ENCODE measurements at regions not wholly inside any gene's neighbourhood (a gene's known extent, or its start where the extent isn't known, plus 50 kb on each side); places are given as distances from the start of the nearest gene placed in this dataset.
"Not testable (repeated sequence)": the region's sequence is repeated elsewhere in the genome, so short reads cannot be mapped to it uniquely, and the experiment has no call there.

DNA sequence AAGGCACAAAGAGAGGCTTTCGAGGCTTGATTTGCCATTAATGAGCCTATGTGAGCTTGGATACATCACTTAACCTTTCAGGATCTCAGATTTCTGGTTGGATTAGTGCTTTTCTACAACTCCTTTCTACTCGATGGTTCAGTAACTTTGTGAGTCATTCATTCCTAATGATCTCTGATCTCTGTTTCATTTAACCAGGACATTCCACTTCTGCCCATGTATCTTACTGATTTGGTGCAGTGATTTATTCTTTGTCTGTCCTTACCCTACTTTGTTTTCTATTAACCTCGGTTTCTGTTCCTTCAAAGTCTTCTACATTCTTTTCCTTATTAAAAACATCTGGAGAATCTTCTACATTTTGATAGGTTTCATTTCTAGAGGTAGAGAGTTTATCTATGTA is 94.6 kb upstream of the ZBTB18 start:
- TF ChIP-seq, protein P1, sequence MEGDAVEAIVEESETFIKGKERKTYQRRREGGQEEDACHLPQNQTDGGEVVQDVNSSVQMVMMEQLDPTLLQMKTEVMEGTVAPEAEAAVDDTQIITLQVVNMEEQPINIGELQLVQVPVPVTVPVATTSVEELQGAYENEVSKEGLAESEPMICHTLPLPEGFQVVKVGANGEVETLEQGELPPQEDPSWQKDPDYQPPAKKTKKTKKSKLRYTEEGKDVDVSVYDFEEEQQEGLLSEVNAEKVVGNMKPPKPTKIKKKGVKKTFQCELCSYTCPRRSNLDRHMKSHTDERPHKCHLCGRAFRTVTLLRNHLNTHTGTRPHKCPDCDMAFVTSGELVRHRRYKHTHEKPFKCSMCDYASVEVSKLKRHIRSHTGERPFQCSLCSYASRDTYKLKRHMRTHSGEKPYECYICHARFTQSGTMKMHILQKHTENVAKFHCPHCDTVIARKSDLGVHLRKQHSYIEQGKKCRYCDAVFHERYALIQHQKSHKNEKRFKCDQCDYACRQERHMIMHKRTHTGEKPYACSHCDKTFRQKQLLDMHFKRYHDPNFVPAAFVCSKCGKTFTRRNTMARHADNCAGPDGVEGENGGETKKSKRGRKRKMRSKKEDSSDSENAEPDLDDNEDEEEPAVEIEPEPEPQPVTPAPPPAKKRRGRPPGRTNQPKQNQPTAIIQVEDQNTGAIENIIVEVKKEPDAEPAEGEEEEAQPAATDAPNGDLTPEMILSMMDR (conservative IDR thresholded peaks at IDR 0.05): no peak
- Mint-ChIP-seq H3K36me3 (no peaks in the 10 kb centered on the region), H3K9me3 (no peaks in the 10 kb centered on the region), H3K27me3 (peaks cover 3% of the 10 kb centered on the region), H3K4me1 (ENCODE audit: unreplicated experiment) (peaks cover 5% of the 10 kb centered on the region), H3K27ac (no peak overlapping the region), H3K4me3 (no peak overlapping the region)
- no peak for DNase-seq (ENCODE audit: extremely low spot score, unreplicated experiment)

- H3K9me3 Mint-ChIP-seq; H3K4me3 Mint-ChIP-seq; H3K27me3 Mint-ChIP-seq; H3K4me1 Mint-ChIP-seq (ENCODE audit: unreplicated experiment); H3K27ac Mint-ChIP-seq; DNase-seq (ENCODE audit: extremely low spot score, unreplicated experiment); H3K36me3 Mint-ChIP-seq: not testable (repeated sequence)
Observed at GRCh38 chr1:243951207-243951606, 99.9 kb upstream of the ZBTB18 start.

DNA sequence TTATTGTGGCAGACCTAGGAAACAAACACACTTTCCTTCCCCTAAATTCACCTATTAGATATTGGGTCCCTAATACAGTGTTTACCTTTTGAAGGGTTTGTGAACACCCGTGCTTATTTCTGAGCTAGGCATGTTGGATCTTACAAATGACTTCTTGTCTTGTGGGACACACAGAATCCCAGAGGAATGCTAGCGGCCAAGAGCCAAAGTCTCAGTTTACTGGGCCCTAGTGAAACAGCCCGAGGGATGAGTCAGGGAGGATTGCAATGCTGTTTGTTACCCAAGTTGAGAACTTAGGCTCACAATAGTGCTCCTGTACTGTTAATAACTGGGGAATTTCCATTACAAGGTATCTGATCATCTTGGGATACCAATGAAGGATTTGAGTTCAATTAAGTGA is 100.1 kb upstream of the AKT3 start:
- no peaks in the 10 kb centered on the region for H3K9me3 Mint-ChIP-seq
- no peaks in the 10 kb centered on the region for H3K4me1 Mint-ChIP-seq (ENCODE audit: unreplicated experiment)
- no peak overlapping the region for H3K4me3 Mint-ChIP-seq
- no peak for DNase-seq (ENCODE audit: extremely low spot score, unreplicated experiment)
- no peak overlapping the region for H3K27ac Mint-ChIP-seq
- H3K36me3 Mint-ChIP-seq: no peaks in the 10 kb centered on the region
- TF ChIP-seq, protein P1 (conservative IDR thresholded peaks at IDR 0.05): no peak
- peaks cover 3% of the 10 kb centered on the region for H3K27me3 Mint-ChIP-seq

DNA sequence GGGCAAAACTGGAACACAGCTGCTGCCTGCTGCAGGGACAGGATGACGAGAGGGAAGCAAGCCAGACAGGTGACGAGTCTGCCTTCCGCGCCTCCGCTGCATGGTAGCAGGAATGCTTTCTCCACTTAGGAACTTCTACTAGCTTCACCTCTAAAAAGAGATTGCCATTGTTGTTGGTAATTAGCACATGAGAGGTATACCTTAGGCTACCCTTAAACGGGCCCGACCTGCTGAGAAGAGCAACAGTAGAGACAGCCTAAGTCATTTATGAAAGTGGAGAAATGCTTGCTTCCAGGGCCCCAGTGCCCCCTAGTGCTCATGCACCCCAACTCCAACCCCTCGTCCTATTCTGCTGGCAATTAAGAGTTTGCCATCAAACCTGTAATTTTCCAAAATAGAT is 96.9 kb upstream of the AKT3 start:
- Mint-ChIP-seq H3K27me3 (peaks cover 5% of the 10 kb centered on the region), H3K27ac (no peak overlapping the region), H3K9me3 (no peaks in the 10 kb centered on the region), H3K4me1 (ENCODE audit: unreplicated experiment) (peaks cover 7% of the 10 kb centered on the region), H3K4me3 (no peak overlapping the region), H3K36me3 (no peaks in the 10 kb centered on the region)
- DNase-seq (ENCODE audit: extremely low spot score, unreplicated experiment): no peak
- TF ChIP-seq, protein P1 (conservative IDR thresholded peaks at IDR 0.05): peak; percentile 64

- Mint-ChIP-seq H3K27ac (no peak overlapping the region), H3K4me3 (no peak overlapping the region), H3K36me3 (no peaks in the 10 kb centered on the region), H3K27me3 (peaks cover 5% of the 10 kb centered on the region), H3K4me1 (ENCODE audit: unreplicated experiment) (peaks cover 7% of the 10 kb centered on the region), H3K9me3 (no peaks in the 10 kb centered on the region)
- TF ChIP-seq, protein P1 (conservative IDR thresholded peaks at IDR 0.05): no peak
- no peak for DNase-seq (ENCODE audit: extremely low spot score, unreplicated experiment)
Observed at GRCh38 chr1:243946253-243946652, 96.2 kb upstream of the AKT3 start.

- DNase-seq (ENCODE audit: extremely low spot score, unreplicated experiment): no peak
- Mint-ChIP-seq H3K4me1 (ENCODE audit: unreplicated experiment) (peaks cover 7% of the 10 kb centered on the region), H3K27ac (no peak overlapping the region), H3K9me3 (no peaks in the 10 kb centered on the region), H3K36me3 (no peaks in the 10 kb centered on the region), H3K27me3 (peaks cover 5% of the 10 kb centered on the region), H3K4me3 (no peak overlapping the region)
- TF ChIP-seq, protein P1 (conservative IDR thresholded peaks at IDR 0.05): no peak
Observed at GRCh38 chr1:243945727-243946126, 95.7 kb upstream of the AKT3 start.
